ENCODE measurements at regions not wholly inside any gene's neighbourhood (a gene's known extent, or its start where the extent isn't known, plus 50 kb on each side); places are given as distances from the start of the nearest gene placed in this dataset.

GRCh38 chr2:31704561-31705212, 123.9 kb upstream of the SRD5A2 start:
- no peak overlapping the region for H3K4me3 Mint-ChIP-seq
- H3K27ac Mint-ChIP-seq, result no peak overlapping the region
- Histone ChIP-seq H3K79me2 (ENCODE audit: low read depth) (no peaks in the 10 kb centered on the region), H3K9me3 (ENCODE audit: low read depth) (peaks cover 10% of the 10 kb centered on the region), H3K9ac (no peak overlapping the region), H4K20me1 (ENCODE audit: low read depth) (no peaks in the 10 kb centered on the region), H3K4me2 (no peak overlapping the region), H3K27ac (no peak overlapping the region), H3K36me3 (peaks cover 4% of the 10 kb centered on the region), H3F3A (ENCODE audit: low read depth) (no peaks in the 10 kb centered on the region), H2AFZ (replicated peaks) (no peak overlapping the region), H3K27me3 (no peaks in the 10 kb centered on the region), H3K4me3 (no peak overlapping the region), H3K4me1 (no peaks in the 10 kb centered on the region)
- H3K27me3 Mint-ChIP-seq (ENCODE audit: insufficient read depth, low read depth), result peaks cover 2% of the 10 kb centered on the region
- DNase-seq (ENCODE audit: low spot score), result no peak
- peaks cover 2% of the 10 kb centered on the region for H3K9me3 Mint-ChIP-seq
- TF ChIP-seq EZH2 (IDR thresholded peaks at IDR 0.05) (no peak), CTCF (IDR thresholded peaks at IDR 0.05) (no peak), EZH2phosphoT487 (IDR thresholded peaks at IDR 0.05) (no peak)
- no peaks in the 10 kb centered on the region for H3K4me1 Mint-ChIP-seq
- no peaks in the 10 kb centered on the region for H3K36me3 Mint-ChIP-seq

- no peaks in the 10 kb centered on the region for H3K36me3 Mint-ChIP-seq
- Histone ChIP-seq H2AFZ (replicated peaks) (no peak overlapping the region), H3K27me3 (no peaks in the 10 kb centered on the region), H3K4me1 (no peaks in the 10 kb centered on the region), H4K20me1 (ENCODE audit: low read depth) (no peaks in the 10 kb centered on the region), H3K36me3 (peaks cover 4% of the 10 kb centered on the region), H3K27ac (no peak overlapping the region), H3K4me2 (no peak overlapping the region), H3K79me2 (ENCODE audit: low read depth) (no peaks in the 10 kb centered on the region), H3K9me3 (ENCODE audit: low read depth) (peaks cover 16% of the 10 kb centered on the region), H3F3A (ENCODE audit: low read depth) (no peaks in the 10 kb centered on the region), H3K4me3 (no peak overlapping the region), H3K9ac (no peak overlapping the region)
- TF ChIP-seq EZH2 (IDR thresholded peaks at IDR 0.05) (no peak), CTCF (IDR thresholded peaks at IDR 0.05) (no peak), EZH2phosphoT487 (IDR thresholded peaks at IDR 0.05) (no peak)
- H3K9me3 Mint-ChIP-seq, result peaks cover 6% of the 10 kb centered on the region
- H3K4me3 Mint-ChIP-seq, result no peak overlapping the region
- H3K4me1 Mint-ChIP-seq, result no peaks in the 10 kb centered on the region
- H3K27me3 Mint-ChIP-seq (ENCODE audit: insufficient read depth, low read depth), result peaks cover 2% of the 10 kb centered on the region
- H3K27ac Mint-ChIP-seq, result no peak overlapping the region
- no peak for DNase-seq (ENCODE audit: low spot score)
These were observed 122.5 kb upstream of the SRD5A2 start for GRCh38 chr2:31703253-31703652.

DNA sequence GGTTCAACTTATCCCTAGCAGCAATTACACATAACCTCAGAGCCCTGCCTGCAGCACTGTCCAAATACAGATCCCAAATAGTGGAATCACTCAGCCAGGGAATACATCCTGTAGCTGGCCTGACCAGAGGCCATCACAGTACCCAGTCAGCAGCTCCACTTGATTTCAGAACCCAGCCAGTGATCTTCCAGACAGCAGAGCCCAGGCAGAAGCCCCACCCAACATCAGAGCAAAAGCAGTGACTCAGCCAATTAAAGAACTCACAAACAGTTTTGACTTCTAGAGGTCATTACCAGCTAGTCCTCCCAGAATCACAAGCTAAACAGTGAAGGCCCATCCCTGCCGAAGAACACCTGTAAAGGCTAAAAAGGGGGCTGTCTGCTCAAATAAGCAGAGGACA, 118.0 kb upstream of the SRD5A2 start:
- peaks cover 4% of the 10 kb centered on the region for H3K36me3 ChIP-seq
- no peak overlapping the region for H3K27ac ChIP-seq
- Mint-ChIP-seq H3K27me3 (ENCODE audit: insufficient read depth, low read depth) (peaks cover 2% of the 10 kb centered on the region), H3K4me3 (no peak overlapping the region), H3K4me1 (no peaks in the 10 kb centered on the region), H3K27ac (no peak overlapping the region), H3K36me3 (no peaks in the 10 kb centered on the region), H3K9me3 (peaks cover 32% of the 10 kb centered on the region)
- H3K9me3 ChIP-seq (ENCODE audit: low read depth), result peaks cover 23% of the 10 kb centered on the region
- H3F3A ChIP-seq (ENCODE audit: low read depth), result no peaks in the 10 kb centered on the region
- no peaks in the 10 kb centered on the region for H3K4me1 ChIP-seq
- H4K20me1 ChIP-seq (ENCODE audit: low read depth), result no peaks in the 10 kb centered on the region
- no peak overlapping the region for H3K4me2 ChIP-seq
- no peak for DNase-seq (ENCODE audit: low spot score)
- no peak overlapping the region for H2AFZ ChIP-seq (replicated peaks)
- H3K27me3 ChIP-seq, result no peaks in the 10 kb centered on the region
- TF ChIP-seq CTCF (IDR thresholded peaks at IDR 0.05) (no peak), EZH2 (IDR thresholded peaks at IDR 0.05) (no peak), EZH2phosphoT487 (IDR thresholded peaks at IDR 0.05) (no peak)
- H3K9ac ChIP-seq, result no peak overlapping the region
- H3K79me2 ChIP-seq (ENCODE audit: low read depth), result no peaks in the 10 kb centered on the region
- no peak overlapping the region for H3K4me3 ChIP-seq
